ENCODE measurements at regions not wholly inside any gene's neighbourhood (a gene's known extent, or its start where the extent isn't known, plus 50 kb on each side); places are given as distances from the start of the nearest gene placed in this dataset.

GRCh38 chr6:56772737-56773184 is 130.1 kb upstream of the DST start:
- Histone ChIP-seq H3K4me1 (ENCODE audit: control insufficient read depth in 4 of 4, insufficient read depth in 4 of 4, low read length in 3 of 4) (no peaks in the 10 kb centered on the region), H3K4me3 (ENCODE audit: low read depth in 1 of 3, low read length in 3 of 3) (no peak overlapping the region), H3K27ac (ENCODE audit: low read depth in 1 of 2, low read length in 2 of 2) (no peak overlapping the region), H3K9ac (ENCODE audit: low read depth in 1 of 2, low read length in 2 of 2) (no peak overlapping the region), H3K9me3 (ENCODE audit: control insufficient read depth in 4 of 4, low read length in 3 of 4) (no peaks in the 10 kb centered on the region), H3K36me3 (ENCODE audit: control insufficient read depth in 4 of 4, insufficient read depth in 3 of 4, low read depth in 1 of 4, low read length in 3 of 4) (no peaks in the 10 kb centered on the region), H3K27me3 (ENCODE audit: control insufficient read depth in 4 of 4, insufficient read depth in 4 of 4, low read length in 3 of 4) (no peaks in the 10 kb centered on the region)
- no peak for DNase-seq (ENCODE audit: low spot score)
- 85% methylated on average over 1 of the region's 1 CpG for WGBS
- TF ChIP-seq ZBTB33 (IDR thresholded peaks at IDR 0.05), result no peak
- no peak for TF ChIP-seq HNF4G (IDR thresholded peaks at IDR 0.05)
- no peak for TF ChIP-seq ATF3 (IDR thresholded peaks at IDR 0.05)
- TF ChIP-seq REST (IDR thresholded peaks at IDR 0.05), result no peak
- no peak for TF ChIP-seq GABPA (IDR thresholded peaks at IDR 0.05 in 1 of 2, conservative IDR thresholded peaks at IDR 0.05 in 1 of 2)
- no peak for TF ChIP-seq TAF1 (conservative IDR thresholded peaks at IDR 0.05)
- TF ChIP-seq NR2F2 (IDR thresholded peaks at IDR 0.05), result no peak
- TF ChIP-seq YY1 (IDR thresholded peaks at IDR 0.05), result no peak
- TF ChIP-seq JUND (IDR thresholded peaks at IDR 0.05), result no peak
- TF ChIP-seq HNF4A (conservative IDR thresholded peaks at IDR 0.05), result no peak
- TF ChIP-seq CTCF (IDR thresholded peaks at IDR 0.05; ENCODE audit: low read depth, low read length, missing input control), result no peak
- TF ChIP-seq EGR1 (IDR thresholded peaks at IDR 0.05; ENCODE audit: low read depth in 2 of 2), result no peak
- TF ChIP-seq RAD21 (IDR thresholded peaks at IDR 0.05), result no peak
- no peak for TF ChIP-seq FOXA1 (IDR thresholded peaks at IDR 0.05)
- TF ChIP-seq SP1 (IDR thresholded peaks at IDR 0.05), result no peak
- no peak for TF ChIP-seq FOXA2 (IDR thresholded peaks at IDR 0.05)
- no peak for TF ChIP-seq MAX (IDR thresholded peaks at IDR 0.05)
- TF ChIP-seq RXRA (IDR thresholded peaks at IDR 0.05), result no peak
